Fibroblast of lung (primary cell): ENCODE measurements at regions not wholly inside any gene's neighbourhood (a gene's known extent, or its start where the extent isn't known, plus 50 kb on each side); places are given as distances from the start of the nearest gene placed in this dataset.
A peak's percentile ranks its signal among the peaks of the same experiment; 100 is the strongest.

Experiments used
- DNase-seq, 2 donors: peaks; one replicate each; pipeline versions ENCODE4 v3.0.0 to v3.0.0-alpha.2; 2010; ENCODE audit warnings: low read depth in 2 of 2
- H2AFZ ChIP-seq: 2 replicates; pipeline ENCODE4 v1.5.1; 2012; ENCODE audit warnings: low read length, control low read depth, inconsistent platforms
- H3K27ac ChIP-seq: 2 replicates; pipeline ENCODE4 v1.5.1; 2011; ENCODE audit warnings: low read length, control low read depth; ENCODE audit not compliant: insufficient read depth
- H3K27me3 ChIP-seq: 2 replicates; pipeline ENCODE4 v1.5.1; 2011; ENCODE audit warnings: mild to moderate bottlenecking, low read length; ENCODE audit not compliant: control insufficient read depth, insufficient read depth
- H3K36me3 ChIP-seq: 2 replicates; pipeline ENCODE4 v1.5.1; 2011; ENCODE audit warnings: low read length; ENCODE audit not compliant: control insufficient read depth, insufficient read depth
- H3K4me1 ChIP-seq: 2 replicates; pipeline ENCODE4 v1.5.1; 2011; ENCODE audit warnings: low read length; ENCODE audit not compliant: control insufficient read depth, insufficient read depth; ENCODE audit errors: extremely low read depth
- H3K4me2 ChIP-seq: 2 replicates; pipeline ENCODE4 v1.5.1; 2011; ENCODE audit warnings: low read length, control low read depth; ENCODE audit not compliant: insufficient read depth; ENCODE audit errors: extremely low read depth
- H3K4me3 ChIP-seq, 4 experiments: fragments of 200-600 bp in 1 of 4; sonication (generic) in 1 of 4; replicated peaks in 1 of 4; 2 replicates each; pipeline ENCODE4 v1.5.1; 2011 to 2016; ENCODE audit warnings: low read length in 4 of 4, low read depth in 3 of 4, mild to moderate bottlenecking in 3 of 4, control low read depth in 2 of 4, inconsistent platforms in 1 of 4, mixed read lengths in 1 of 4; ENCODE audit not compliant: insufficient read depth in 1 of 4; ENCODE audit errors: control extremely low read depth in 1 of 4
- H3K79me2 ChIP-seq: 2 replicates; pipeline ENCODE4 v1.5.1; 2012; ENCODE audit warnings: mild to moderate bottlenecking, low read length, inconsistent platforms; ENCODE audit not compliant: control insufficient read depth, insufficient read depth
- H3K9ac ChIP-seq: 2 replicates; pipeline ENCODE4 v1.5.1; 2011; ENCODE audit warnings: mild to moderate bottlenecking, low read length, control low read depth; ENCODE audit not compliant: insufficient read depth
- H3K9me3 ChIP-seq: 2 replicates; pipeline ENCODE4 v1.5.1; 2012; ENCODE audit warnings: low read depth, low read length; ENCODE audit not compliant: control insufficient read depth, insufficient read depth
- H4K20me1 ChIP-seq: 2 replicates; pipeline ENCODE4 v1.5.1; 2011; ENCODE audit warnings: low read length; ENCODE audit not compliant: control insufficient read depth, insufficient read depth; ENCODE audit errors: extremely low read depth
- EZH2 ChIP-seq: IDR thresholded peaks from 2 replicates; pipeline ENCODE4 v1.5.1; 2012; ENCODE audit warnings: low read length, control low read depth, mild to moderate bottlenecking; ENCODE audit errors: missing control alignments
- TF ChIP-seq, protein P1 (sequence below), 2 donors: IDR thresholded peaks in 1 of 2; conservative IDR thresholded peaks in 1 of 2; 1 replicate in 1 of 2; 2 replicates in 1 of 2; pipeline ENCODE4 v1.5.1; 2011 to 2012; ENCODE audit warnings: low read length in 2 of 2, control low read depth in 1 of 2, inconsistent platforms in 1 of 2, low read depth in 1 of 2, mild to moderate bottlenecking in 1 of 2

DNA sequence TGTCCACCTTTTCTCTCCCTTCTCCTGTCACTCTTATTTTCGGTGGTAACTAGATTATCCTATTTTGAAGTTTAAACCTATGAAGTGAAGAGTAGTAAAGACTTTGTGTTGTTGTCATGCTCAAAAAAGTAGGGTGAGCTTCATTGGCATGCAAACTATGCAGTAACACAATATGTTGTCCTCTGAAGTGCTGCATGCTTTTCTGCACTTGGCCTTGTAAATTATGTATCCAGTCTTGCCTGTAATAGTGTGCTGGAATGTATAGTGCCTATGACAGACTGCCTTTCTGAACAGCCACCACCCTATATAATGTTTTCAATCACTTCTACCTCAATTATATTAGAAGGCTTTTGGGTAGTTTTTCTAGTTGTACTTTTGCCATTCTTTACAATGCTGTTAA lies 1198.2 kb upstream of the PCDH20 start:
- Histone ChIP-seq H3K9ac (no peak overlapping the region), H3K4me1 (no peaks in the 10 kb centered on the region), H3K79me2 (no peaks in the 10 kb centered on the region), H2AFZ (no peak overlapping the region), H3K36me3 (no peaks in the 10 kb centered on the region), H3K9me3 (no peaks in the 10 kb centered on the region), H3K4me3 (no peak overlapping the region), H3K27ac (no peak overlapping the region), H3K4me2 (no peak overlapping the region), H3K27me3 (no peaks in the 10 kb centered on the region), H4K20me1 (no peaks in the 10 kb centered on the region)
- TF ChIP-seq, protein P1, sequence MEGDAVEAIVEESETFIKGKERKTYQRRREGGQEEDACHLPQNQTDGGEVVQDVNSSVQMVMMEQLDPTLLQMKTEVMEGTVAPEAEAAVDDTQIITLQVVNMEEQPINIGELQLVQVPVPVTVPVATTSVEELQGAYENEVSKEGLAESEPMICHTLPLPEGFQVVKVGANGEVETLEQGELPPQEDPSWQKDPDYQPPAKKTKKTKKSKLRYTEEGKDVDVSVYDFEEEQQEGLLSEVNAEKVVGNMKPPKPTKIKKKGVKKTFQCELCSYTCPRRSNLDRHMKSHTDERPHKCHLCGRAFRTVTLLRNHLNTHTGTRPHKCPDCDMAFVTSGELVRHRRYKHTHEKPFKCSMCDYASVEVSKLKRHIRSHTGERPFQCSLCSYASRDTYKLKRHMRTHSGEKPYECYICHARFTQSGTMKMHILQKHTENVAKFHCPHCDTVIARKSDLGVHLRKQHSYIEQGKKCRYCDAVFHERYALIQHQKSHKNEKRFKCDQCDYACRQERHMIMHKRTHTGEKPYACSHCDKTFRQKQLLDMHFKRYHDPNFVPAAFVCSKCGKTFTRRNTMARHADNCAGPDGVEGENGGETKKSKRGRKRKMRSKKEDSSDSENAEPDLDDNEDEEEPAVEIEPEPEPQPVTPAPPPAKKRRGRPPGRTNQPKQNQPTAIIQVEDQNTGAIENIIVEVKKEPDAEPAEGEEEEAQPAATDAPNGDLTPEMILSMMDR (conservative IDR thresholded peaks at IDR 0.05 in 1 of 2, IDR thresholded peaks at IDR 0.05 in 1 of 2; ENCODE audit: low read depth in 1 of 2, low read length in 2 of 2) = no peak
- TF ChIP-seq EZH2 = no peak
- no peak for DNase-seq

DNA sequence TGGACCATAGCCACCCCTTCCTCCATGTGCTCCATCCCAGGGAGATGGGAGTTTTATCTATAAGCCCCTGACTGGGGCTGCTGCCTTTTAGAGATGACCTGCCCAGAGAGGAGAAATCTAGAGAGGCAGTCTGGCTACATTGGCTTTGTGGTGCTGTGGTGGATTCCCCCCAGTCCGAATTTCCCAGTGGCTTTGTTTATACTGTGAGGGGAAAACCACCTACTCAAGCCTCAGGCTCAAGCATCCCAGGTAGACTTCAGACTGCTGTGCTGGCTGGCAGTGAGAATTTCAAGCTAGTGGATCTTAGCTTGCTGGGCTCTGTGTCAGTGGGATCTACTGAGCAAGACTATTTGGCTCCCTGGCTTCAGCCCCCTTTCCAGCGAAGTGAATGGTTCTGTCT lies 1195.7 kb upstream of the PCDH20 start:
- DNase-seq = no peak
- H3K4me2 ChIP-seq = no peak overlapping the region
- H3K4me1 ChIP-seq = no peaks in the 10 kb centered on the region
- no peaks in the 10 kb centered on the region for H3K27me3 ChIP-seq
- no peaks in the 10 kb centered on the region for H3K79me2 ChIP-seq
- TF ChIP-seq, protein P1 (conservative IDR thresholded peaks at IDR 0.05 in 1 of 2, IDR thresholded peaks at IDR 0.05 in 1 of 2; ENCODE audit: low read depth in 1 of 2, low read length in 2 of 2) = no peak
- TF ChIP-seq EZH2 = no peak
- no peak overlapping the region for H2AFZ ChIP-seq
- H3K36me3 ChIP-seq = no peaks in the 10 kb centered on the region
- no peak overlapping the region for H3K4me3 ChIP-seq
- no peaks in the 10 kb centered on the region for H3K9me3 ChIP-seq
- no peak overlapping the region for H3K9ac ChIP-seq
- no peak overlapping the region for H3K27ac ChIP-seq
- H4K20me1 ChIP-seq = no peaks in the 10 kb centered on the region

DNA sequence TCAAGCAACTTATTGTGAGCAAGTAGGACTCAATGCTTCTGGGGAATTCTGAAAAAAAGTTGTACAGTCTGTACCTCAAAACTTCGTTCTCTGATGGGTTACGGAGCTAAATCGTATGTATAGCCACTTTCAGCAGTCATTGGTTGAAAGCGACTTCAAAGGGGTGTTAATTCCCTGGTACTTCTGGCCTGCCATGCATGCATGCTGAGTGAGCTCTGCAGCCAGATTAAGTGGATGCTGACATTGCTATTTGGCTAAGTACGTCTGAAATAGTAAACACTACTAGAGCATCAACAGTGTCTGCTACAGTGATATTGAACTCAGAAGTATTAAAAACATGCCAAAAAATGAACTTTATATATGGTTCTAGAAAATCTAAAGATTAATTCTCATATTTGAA lies 1183.1 kb upstream of the PCDH20 start:
- no peaks in the 10 kb centered on the region for H3K9me3 ChIP-seq
- no peak overlapping the region for H3K27ac ChIP-seq
- H4K20me1 ChIP-seq = no peaks in the 10 kb centered on the region
- DNase-seq = no peak
- no peaks in the 10 kb centered on the region for H3K79me2 ChIP-seq
- no peak overlapping the region for H2AFZ ChIP-seq
- no peaks in the 10 kb centered on the region for H3K27me3 ChIP-seq
- peak overlapping the region in 1 of 4 experiments; percentile 22 for H3K4me3 ChIP-seq
- H3K9ac ChIP-seq = no peak overlapping the region
- H3K36me3 ChIP-seq = no peaks in the 10 kb centered on the region
- H3K4me1 ChIP-seq = no peaks in the 10 kb centered on the region
- no peak overlapping the region for H3K4me2 ChIP-seq
- TF ChIP-seq, protein P1 (conservative IDR thresholded peaks at IDR 0.05 in 1 of 2, IDR thresholded peaks at IDR 0.05 in 1 of 2; ENCODE audit: low read depth in 1 of 2, low read length in 2 of 2) = no peak
- no peak for TF ChIP-seq EZH2
